ENCODE measurements at regions not wholly inside any gene's neighbourhood (a gene's known extent, or its start where the extent isn't known, plus 50 kb on each side); places are given as distances from the start of the nearest gene placed in this dataset.

DNA sequence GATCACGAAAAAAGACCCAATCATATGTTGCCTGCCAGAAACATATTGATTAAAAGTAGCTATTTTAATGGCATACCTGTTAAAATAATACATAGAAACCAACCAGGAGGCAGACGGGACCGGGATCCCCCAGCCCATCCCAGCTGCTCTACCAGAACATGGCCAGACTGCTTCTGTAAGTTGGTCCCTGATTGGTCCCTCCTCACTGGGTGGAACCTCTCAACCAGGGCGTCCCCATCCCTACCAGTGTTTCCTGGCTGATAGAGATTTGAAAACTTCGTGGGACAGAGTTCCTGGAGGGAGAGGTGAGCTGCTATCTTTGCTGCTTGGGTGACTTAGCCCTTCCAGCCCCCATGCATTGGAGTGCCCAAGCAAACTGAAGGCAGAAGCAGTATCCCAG is 256.2 kb downstream of the TRAM1L1 start:
- TF ChIP-seq, protein P1, sequence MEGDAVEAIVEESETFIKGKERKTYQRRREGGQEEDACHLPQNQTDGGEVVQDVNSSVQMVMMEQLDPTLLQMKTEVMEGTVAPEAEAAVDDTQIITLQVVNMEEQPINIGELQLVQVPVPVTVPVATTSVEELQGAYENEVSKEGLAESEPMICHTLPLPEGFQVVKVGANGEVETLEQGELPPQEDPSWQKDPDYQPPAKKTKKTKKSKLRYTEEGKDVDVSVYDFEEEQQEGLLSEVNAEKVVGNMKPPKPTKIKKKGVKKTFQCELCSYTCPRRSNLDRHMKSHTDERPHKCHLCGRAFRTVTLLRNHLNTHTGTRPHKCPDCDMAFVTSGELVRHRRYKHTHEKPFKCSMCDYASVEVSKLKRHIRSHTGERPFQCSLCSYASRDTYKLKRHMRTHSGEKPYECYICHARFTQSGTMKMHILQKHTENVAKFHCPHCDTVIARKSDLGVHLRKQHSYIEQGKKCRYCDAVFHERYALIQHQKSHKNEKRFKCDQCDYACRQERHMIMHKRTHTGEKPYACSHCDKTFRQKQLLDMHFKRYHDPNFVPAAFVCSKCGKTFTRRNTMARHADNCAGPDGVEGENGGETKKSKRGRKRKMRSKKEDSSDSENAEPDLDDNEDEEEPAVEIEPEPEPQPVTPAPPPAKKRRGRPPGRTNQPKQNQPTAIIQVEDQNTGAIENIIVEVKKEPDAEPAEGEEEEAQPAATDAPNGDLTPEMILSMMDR (conservative IDR thresholded peaks at IDR 0.05 in 1 of 2, IDR thresholded peaks at IDR 0.05 in 1 of 2; ENCODE audit: extremely low read depth in 1 of 2, insufficient read depth in 1 of 2, low read depth in 1 of 2, low read length in 2 of 2), result no peak
- TF ChIP-seq EZH2 (IDR thresholded peaks at IDR 0.05; ENCODE audit: borderline replicate concordance, low read length), result no peak

All from mammary epithelial cell (primary cell).